HCT116 (cell line): ENCODE measurements at regions not wholly inside any gene's neighbourhood (a gene's known extent, or its start where the extent isn't known, plus 50 kb on each side); places are given as distances from the start of the nearest gene placed in this dataset.

Source experiments
- POLR2A ChIP-seq: IDR thresholded peaks from 2 replicates; pipeline ENCODE4 v1.7.0; 2011; ENCODE audit warnings: borderline replicate concordance; ENCODE audit not compliant: insufficient read depth, insufficient read length; ENCODE audit errors: extremely low read depth
- TF ChIP-seq, protein P1 (sequence below), 3 experiments: fragments of 200-600 bp in 1 of 3; sonication (generic) in 1 of 3; IDR thresholded peaks in 2 of 3; conservative IDR thresholded peaks in 1 of 3; 2 replicates each; pipeline ENCODE4 v1.5.1; 2012 to 2017; ENCODE audit warnings: low read depth in 2 of 3, low read length in 2 of 3, antibody characterized with exemption in 1 of 3, borderline replicate concordance in 1 of 3, control low read depth in 1 of 3, mild to moderate bottlenecking in 1 of 3, mixed read lengths in 1 of 3, mixed run types in 1 of 3, moderate library complexity in 1 of 3; ENCODE audit not compliant: insufficient read depth in 1 of 3

DNA sequence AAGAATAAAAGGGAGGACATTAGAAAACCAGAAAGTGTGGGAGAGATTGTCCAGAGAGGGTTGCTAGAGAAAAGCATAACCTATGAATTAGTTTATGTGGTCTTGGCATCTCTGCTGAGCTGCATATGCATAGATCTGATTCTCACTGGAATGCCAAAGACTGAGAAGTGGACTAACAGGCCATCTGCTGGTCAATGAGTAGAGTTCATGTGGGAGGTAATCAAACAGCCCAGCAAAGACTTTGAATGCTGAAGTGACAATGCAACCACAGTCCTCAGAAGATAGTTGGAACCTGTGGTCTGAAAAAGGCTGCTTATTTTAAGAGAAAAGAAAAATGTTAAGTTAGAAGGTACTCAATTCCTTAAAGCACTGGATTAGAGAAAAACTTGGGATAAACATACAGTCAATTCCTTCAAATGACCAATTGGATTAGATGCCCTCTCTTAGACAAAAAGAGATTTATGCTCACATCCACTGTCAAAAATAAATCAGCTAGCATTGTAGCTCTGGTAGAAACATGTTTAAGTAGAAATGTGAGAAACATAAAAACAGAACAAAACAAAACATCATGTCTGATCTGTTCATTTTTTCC is 382.8 kb downstream of the AMY1C start:
- TF ChIP-seq POLR2A = no peak
- TF ChIP-seq, protein P1, sequence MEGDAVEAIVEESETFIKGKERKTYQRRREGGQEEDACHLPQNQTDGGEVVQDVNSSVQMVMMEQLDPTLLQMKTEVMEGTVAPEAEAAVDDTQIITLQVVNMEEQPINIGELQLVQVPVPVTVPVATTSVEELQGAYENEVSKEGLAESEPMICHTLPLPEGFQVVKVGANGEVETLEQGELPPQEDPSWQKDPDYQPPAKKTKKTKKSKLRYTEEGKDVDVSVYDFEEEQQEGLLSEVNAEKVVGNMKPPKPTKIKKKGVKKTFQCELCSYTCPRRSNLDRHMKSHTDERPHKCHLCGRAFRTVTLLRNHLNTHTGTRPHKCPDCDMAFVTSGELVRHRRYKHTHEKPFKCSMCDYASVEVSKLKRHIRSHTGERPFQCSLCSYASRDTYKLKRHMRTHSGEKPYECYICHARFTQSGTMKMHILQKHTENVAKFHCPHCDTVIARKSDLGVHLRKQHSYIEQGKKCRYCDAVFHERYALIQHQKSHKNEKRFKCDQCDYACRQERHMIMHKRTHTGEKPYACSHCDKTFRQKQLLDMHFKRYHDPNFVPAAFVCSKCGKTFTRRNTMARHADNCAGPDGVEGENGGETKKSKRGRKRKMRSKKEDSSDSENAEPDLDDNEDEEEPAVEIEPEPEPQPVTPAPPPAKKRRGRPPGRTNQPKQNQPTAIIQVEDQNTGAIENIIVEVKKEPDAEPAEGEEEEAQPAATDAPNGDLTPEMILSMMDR (IDR thresholded peaks at IDR 0.05 in 2 of 3, conservative IDR thresholded peaks at IDR 0.05 in 1 of 3; ENCODE audit: borderline replicate concordance in 1 of 3, insufficient read depth in 1 of 3, low read depth in 2 of 3, low read length in 2 of 3) = peak in 1 of 3 experiments; percentile 17; a peak in 1 of 6 replicates
